T-helper 1 cell treated with Interleukin-12 subunit alpha and Interleukin-12 subunit beta and Interleukin-4 antibody, amounts not matched to agents 30 ng/mL and 1 ng/mL, for 36 hours (primary cell): ENCODE measurements at regions not wholly inside any gene's neighbourhood (a gene's known extent, or its start where the extent isn't known, plus 50 kb on each side); places are given as distances from the start of the nearest gene placed in this dataset.

Experiments
- intact Hi-C: fragments of 100-400 bp; cut with micrococcal nuclease; formaldehyde crosslinking; loops from one replicate; pipeline ENCODE4 v1.15.1; 2024

DNA sequence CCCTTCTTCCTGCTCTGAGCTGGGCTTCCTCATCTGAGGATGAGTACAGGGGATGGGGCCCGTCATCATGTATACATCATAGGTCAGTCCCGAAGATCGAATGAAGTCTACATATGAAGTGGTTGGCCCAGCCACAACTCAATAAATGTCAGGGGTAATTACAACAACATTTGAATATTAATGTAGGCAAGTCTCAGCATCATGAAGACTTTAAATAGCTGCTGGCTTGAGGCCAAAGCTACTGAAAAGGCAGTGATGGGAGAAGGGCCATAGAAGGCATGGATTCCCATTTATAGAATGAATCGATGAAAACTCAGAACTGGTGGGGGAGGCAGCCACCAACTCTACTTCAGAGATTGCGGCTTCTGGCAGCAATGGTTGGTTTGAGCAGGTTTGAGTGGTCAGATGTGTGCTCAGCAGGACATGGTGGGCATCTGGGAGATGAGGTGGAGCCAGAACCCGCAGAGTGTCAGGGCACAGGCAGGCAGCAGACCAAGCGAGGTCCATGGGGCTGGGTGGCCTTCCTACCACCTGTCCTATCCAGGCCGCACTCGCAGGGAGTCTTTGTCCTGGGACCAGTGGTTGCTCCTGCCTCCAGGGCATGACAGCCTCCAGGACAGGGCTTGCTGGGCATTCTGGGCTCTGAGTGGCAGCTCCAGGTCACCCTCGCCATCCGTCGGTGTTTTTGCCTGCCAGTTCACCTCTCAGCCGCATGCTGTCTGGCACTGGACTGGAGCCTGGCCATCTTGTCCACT is 919.1 kb downstream of the TBC1D22A start:
- intact Hi-C loops: no loop called here

DNA sequence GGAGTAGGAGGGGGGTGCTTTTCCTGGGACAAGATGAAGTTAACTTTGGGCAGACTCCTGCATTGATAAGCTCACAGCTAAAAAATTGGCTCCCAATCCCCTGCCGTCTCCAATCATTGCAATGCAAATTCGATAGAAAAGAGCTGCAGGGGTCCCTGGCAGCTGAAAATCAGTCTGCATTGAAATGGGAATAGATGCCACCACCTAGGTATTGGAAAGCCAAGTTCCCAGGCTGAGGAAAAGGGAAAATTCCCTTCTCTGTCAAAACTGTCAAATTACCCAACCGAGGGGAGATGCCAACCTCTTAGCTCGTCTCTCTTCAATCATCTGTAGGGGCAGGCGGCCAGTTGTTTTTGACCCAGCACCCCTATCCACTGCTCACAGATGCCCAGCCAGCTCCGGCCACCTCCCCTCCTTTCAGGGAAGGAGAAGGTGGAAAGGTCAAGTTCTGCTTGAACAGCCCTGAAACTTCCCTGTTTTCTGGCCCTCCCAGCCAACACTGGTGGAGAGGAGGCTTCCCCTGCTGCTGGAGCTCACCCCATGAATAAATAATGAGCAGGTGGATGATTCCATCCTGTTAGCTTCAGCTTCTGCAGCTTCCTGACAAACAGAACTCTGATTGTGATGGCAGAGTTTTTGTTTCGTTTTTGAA is 916.3 kb downstream of the TBC1D22A start:
- intact Hi-C loops: no loop called here

DNA sequence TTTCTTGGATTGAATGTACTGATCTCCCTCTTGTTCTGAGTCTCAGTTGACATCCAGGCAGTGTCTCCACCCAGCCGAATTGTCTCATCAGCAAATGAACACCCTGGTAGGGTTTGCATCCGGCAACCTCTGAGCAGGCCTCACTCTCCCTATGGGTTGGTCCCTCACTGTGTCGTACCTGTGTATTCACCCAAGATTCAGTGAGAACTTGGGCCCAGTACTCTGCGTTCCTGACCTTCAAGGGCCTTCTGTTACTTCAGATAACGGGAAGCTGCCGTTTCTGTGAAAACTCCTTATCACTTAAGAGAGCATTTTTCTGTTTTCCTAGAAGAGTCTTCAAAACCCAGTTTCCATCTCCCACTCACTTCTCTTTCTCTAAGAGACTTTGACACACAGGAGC is 915.6 kb downstream of the TBC1D22A start:
- intact Hi-C loops: no loop called here

DNA sequence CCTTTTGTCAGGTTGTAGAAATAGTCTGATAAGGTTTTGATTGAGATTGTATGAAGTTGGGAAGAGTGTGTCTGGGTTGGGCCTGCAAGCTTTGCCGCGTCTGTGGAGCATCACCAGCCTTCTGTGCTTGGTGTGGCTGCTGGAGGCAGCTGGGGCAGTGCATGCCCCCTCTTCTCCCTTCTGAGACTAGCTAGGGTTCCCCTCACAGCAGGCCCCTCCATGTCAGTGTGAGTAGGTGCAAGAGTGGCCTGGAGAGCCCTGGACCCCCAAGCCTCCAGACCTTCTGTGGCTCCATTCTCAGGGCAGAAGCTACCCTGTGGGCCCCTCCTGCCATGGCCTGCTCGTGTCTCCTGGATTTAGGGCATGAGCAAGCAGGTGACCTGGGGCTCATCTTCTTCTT is 914.2 kb downstream of the TBC1D22A start:
- intact Hi-C loops: no loop called here

DNA sequence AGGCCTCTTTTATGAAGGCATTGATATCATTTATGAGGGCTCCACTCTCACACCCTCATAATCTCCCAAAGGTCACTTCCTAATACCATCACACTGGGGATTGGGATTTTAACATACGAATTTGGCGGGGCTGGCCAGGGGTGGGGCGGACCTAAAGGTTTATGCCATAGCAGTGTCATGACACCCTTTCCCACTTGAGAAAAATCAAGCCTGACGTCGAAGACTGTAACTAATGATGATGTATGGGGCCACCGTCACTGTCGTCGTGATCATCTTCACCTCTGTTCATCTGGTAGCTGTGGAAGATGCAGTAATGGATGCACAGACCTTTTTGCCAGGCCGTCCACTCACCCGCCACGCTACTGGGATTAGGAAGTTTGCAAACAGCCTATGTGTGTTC is 912.1 kb downstream of the TBC1D22A start:
- intact Hi-C loops: no loop called here

DNA sequence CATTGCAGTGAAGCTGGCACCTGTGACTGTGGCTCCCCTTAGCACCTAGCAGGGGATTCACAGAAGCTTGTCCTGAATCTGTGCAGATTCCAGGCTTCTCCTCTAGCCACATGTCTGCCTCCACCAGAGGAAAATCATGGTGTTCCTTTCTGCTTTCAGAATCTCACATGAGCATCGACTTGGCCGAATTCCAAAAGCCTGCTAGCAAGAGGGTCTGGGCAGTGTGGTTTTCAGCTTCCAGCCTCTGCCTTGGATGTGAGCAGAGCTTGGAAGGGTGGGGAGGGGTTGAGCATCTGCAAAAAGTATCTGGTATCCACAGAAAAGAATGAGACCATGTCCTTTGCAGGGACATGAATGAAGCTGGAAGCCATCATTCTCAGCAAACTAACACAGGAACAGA is 911.1 kb downstream of the TBC1D22A start:
- intact Hi-C loops: no loop called here

DNA sequence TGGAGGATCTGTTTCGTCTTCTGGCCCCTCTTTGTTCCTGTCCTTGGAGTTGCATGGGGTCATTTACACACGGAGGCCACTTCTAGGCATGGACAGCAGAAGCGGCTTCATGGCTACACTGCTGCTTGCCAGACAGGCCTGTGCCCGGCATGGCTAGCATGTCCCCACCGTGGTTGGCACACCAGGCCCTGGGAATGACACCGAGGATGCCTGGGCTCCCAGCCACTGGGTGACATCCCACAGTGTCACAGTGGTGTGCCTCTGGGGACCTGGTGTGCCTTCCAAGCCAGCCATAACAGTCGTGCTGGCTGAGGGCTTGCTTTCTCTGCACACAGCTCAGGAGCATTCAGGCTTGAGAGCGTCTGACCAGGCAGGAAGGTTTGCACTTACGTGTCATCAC is 910.1 kb downstream of the TBC1D22A start:
- intact Hi-C loops: no loop called here

DNA sequence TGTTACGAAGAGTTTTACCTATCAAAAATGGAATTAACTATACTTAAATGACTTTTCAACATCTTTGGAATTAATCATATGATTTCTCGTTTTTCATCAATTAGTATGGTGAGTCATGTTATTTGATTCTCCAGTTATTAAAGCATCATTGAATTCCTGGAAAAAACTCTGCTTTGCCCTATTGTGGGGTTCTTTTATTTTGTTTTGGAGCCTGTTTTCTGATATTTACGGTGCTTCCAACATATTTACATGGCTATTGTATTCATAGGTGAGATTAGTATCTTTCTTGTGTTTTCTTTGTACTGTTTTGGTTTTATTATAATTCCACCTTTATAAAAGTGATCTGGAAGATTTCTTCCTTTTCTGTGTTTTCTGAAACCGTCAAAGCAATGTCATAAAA is 902.7 kb downstream of the TBC1D22A start:
- intact Hi-C loops: no loop called here

DNA sequence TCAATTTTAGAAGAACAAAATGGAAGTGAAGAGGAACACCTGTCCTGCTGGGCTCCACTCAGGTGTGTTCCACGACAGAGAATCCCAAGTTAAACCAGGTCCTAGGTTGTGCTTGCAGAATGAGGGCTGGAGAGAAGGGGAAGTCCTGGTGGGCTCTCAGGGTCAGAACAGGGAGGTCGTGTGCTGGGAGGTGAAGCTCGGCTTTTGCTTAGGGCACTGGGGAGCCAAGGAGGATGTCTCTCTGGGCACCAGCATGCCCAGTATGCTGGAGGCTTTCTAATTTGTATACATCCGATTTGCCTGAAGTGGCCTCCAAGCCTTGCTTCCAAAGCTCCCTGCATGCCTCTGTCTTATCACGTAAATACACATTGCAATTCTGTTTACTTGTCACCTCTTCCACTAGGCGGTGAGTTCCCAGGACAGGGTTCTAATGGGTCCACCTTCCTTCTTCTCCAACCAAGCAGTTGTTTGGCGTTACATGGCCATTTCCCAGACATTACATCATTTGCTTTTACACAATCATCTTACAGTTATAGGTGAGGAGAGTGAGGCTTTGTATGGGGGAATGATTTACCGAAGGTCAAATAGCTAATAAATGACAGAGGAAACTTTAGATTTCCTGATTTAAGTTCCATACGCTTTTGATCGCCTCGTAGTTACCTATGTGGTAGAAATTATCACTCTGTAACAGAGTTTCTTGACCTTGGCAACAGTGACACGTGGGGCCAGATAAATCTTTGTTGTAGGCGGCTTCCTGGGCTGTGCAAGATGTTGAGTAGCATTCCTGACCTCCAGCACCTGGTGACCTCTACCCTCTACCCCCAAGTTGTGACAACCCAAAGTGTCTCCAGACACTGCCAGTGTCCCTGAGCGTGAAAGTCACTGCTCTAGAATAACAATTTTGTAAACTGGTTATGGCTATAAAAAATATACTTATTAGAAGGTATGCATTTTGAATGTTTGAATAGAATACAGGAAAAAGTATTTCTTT is 901.5 kb downstream of the TBC1D22A start:
- intact Hi-C loops: no loop called here

DNA sequence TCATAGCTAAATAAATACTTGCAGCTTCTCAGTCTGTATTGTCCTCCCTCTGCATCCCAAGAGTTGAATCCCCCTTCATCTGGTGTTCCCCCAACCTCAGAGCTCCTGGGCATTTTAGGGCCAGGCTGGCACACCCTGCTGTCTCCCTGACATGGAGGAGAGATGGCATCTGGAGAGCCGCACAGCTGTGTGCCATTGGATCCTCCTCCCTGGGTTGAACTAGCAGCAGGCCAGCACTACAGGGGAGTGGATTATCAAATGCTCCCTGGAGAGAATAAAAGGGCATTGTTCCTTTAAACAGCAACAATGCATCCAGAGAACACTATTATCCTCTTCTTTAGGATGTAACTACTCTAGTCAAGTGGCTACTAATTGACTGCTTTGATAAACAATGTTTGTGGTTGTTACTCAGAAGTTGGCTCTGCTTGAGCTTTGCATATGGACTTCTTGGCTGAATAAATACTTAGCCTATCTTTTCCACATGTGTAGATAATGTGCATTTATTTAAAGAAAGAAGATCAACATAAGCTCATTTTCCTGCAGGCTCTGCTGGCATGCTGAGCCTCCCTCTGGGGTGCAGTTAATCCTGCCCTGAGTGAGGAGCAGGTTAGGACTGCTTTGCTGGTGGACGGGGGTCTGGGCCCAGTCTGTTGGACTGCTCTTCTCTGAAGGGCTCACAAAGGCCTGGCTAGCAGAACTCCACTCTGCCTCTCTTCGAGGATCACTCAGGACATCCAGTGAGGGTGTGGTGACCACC is 897.2 kb downstream of the TBC1D22A start:
- intact Hi-C loops: no loop called here

DNA sequence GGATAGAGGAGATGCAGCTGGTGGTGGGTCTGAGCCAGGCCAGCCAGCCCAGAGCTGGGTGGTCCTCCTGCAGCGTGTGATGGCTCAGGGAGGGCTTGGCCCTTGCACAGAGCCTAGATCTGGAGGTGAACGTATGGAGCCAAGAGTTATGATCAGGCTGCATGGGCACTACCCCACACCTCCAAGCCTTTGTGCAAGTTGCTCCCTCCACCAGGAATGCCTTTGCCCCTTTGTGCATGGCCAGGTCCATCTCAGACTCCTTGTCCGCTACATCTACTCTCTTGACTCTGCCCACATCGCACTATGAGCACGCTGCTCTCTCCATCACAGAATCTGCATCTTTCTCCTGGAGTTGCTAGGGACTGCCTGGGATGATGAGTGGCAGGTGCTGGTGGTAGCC is 895.7 kb downstream of the TBC1D22A start:
- intact Hi-C loops: no loop called here

DNA sequence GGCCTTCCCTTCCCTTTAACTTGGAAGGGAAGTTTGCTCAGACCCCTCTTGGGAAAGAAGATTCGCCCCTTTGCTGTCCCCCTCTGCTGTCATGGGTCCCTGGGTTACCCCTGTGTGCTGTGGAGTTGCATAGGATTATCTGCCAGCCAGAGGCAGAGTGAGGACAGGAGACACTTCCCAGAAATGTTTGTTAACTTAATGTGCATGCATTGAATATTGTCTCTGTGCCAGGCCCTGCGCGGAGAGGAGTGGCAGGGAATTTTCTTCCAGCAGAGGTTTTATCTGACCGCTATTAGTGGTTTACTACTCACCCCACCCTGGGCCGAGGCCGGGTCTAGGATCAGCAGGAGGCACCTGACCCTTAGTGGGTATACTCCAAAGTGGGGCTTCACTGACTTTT is 894.8 kb downstream of the TBC1D22A start:
- intact Hi-C loops: no loop called here

DNA sequence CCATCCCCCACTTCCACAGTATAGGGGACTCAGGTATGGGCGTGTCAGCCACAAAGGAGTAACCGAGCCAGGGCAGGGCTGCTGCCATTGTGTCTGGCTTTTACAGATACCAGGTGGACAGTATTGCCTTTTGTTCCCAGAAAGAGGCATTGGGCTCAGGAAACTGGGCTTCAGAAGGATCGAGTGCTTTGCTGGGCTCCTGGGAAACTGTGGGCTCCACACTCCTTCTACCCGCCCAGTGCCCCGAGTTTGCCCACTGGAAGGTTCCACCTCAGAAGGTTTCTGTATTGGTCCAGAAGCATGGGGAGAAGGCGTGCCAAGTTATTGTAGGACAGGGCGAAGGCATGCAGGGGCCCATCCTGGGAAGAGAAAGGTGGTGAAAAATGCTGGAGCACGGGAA is 894.4 kb downstream of the TBC1D22A start:
- intact Hi-C loops: no loop called here

DNA sequence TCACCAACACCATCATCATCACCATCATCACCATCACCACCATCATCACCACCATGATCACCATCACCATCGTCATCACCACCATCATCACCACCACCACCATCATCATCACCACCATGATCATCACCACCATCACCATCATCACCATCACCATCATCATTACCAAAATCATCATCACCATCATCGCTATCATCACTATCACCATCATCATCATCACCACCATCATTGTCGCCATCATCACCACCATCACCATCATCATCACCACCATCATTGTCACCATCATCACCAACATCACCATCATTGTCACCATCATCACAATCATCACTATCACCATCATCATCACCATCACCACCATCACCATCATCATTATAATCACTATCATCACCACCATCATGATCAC is 893.5 kb downstream of the TBC1D22A start:
- intact Hi-C loops: no loop called here

DNA sequence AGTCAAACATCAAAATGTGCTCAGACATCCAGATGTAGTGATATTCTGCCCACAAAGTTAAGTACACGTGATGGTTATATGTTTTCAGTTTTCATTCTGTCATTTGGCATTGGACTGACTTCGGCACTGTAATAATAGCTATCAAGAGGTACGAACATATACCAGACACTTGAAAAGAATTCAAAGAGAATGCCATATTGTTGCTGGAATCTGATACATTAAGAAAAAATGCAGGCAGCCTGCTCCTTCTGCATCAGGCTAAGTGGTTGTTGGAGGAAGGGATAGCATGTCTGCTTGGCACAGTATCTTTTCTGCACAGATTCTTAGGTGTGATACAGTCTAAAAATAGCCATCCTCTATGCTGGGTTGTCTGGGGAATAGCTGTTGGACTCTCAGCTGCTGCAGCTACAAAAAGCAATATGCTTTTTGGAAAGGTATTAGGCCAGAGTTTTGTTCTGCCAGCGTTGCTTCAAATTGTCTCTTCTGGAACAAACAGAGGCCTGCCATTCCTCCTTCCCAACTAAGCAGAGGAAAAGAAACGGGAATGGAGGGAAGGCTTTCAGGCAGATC is 892.6 kb downstream of the TBC1D22A start:
- intact Hi-C loops: no loop called here

DNA sequence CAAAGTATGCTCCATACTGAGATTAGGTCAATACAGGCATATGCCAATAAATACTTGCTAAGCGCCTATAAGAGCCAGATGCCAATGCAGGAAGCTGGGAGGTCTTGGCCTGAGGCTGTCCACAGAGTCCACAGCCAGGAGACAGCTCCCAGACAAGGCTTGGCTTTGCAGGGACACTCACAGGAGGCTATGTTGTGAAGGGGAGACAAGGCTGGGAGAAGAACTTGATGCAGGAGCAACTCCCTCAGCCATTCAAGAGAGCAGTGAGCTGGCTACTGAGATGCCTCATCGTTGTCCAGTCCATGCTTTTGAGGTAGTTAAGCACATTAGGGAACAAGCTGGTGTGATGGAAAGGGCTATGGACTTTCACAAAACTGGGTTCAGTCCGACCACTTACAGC is 891.5 kb downstream of the TBC1D22A start:
- intact Hi-C loops: no loop called here

DNA sequence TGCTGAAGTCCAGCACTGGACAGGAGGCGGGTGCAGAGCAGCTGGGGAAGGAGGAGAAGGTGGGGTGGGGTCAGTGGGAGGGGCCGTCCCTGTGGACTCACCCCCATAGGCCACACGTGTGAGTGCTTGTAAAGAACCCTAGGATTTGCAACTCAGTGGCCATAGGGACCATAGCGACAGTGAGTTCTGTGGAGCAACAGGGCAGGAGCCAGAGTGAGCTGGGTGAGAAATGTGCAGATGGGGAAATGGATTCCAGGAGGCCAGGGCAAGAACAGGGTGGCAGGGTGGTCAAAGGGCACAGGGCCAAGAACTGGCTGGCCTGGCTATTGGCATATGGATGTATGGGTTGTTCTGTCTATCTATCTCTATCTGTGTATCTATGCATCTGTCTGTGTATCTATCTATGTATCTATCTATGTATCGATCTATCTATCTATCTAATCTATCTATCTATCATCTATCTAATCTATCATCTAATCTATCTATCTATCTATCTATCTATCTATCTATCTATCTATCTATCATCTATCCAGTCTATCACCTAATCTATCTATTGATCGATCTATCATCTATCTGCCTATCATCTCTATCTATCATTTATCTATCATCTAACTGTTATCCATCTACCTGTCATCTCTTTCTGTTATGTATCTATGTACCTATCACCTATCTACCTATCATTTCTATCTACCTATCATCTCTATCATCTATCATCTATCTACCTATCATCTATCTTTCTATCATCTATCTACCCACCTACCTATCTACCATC is 889.0 kb downstream of the TBC1D22A start:
- intact Hi-C loops: no loop called here

DNA sequence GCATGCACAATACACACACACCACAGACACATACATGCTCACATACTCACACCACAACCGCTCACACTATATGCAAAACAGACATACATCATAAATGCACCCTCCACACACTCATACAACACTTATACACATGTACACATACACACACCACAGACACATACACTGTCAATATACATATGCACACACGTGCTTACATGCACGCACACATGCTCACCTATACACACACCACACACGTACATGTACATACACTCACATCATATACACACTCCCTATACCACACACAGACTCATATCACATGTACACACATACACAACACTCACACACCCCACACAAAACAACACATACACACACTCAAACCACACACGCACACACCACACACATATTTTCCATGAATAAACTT is 885.3 kb downstream of the TBC1D22A start:
- intact Hi-C loops: no loop called here

DNA sequence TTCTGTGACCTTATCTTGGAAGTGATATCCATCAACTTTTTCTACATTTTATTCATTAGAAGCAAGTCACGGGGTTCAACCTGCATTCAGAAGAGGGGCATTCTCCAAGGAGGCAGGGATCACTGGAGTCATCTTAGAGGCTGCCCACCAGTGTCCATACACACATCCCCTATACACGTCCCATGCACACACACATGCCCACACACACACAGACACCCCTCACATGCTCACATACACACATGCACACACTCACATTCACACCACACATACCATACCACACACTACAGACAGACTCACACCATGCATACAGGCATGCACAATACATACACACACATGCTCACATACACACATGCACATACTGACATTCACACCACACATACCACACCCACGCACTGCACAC is 884.7 kb downstream of the TBC1D22A start:
- intact Hi-C loops: no loop called here

DNA sequence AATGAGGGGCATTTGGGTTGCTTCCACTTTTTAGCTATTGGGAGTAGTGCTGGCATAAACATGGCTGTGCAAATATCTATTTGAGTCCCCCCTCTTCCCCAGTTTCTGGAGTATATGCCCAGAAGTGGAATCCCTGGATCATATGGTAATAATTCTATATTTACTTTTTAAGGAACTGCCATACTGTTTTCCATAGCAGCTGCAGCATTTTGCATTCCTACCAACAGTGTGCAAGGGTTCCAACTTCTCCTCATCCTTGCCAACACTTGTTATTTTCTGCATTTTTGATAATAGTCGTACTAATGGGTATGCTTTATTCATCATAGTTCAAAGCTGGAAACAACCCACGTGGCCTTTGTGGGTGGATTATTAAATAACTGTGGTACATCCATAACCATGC is 883.5 kb downstream of the TBC1D22A start:
- intact Hi-C loops: no loop called here
